ENCODE measurements at regions not wholly inside any gene's neighbourhood (a gene's known extent, or its start where the extent isn't known, plus 50 kb on each side); places are given as distances from the start of the nearest gene placed in this dataset.

GRCh38 chr6:208938-209337 lies 83.3 kb upstream of the DUSP22 start:
- DNase-seq (ENCODE audit: extremely low read depth in 1 of 2, low read depth in 1 of 2), result no peak

DNA sequence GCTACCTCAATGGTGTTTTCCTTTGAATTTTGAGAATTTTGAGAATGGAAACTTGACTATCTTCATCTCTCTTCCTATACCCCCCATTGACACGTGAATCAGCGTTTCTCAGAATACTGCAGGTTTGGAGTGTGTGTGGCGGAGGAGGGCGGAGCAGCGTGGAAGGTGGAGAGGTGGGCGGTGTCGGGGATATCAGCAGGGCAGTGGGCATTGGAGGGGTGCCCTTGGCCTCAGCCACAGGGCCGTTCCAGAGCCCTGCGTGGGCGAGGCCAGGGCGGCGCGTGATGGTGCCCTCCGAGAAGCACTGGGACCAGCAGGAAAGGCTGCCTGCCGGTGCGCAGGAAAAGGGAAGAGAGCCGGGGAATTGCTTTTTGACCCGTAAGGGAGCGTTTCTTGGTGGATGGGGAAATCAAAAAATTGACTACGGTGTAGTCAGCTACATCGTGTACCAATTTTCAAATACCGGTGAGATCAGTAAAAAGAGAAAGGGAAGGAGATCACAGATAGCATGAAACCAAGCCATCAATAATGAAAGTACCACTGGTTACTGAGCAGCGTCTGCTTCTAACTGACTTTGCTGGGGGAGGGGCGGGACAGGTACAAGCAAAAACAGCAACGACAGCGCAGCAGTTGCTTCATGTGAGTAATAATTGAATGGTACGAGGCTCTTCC lies 82.7 kb upstream of the DUSP22 start:
- no peak for DNase-seq (ENCODE audit: extremely low read depth in 1 of 2, low read depth in 1 of 2)

DNA sequence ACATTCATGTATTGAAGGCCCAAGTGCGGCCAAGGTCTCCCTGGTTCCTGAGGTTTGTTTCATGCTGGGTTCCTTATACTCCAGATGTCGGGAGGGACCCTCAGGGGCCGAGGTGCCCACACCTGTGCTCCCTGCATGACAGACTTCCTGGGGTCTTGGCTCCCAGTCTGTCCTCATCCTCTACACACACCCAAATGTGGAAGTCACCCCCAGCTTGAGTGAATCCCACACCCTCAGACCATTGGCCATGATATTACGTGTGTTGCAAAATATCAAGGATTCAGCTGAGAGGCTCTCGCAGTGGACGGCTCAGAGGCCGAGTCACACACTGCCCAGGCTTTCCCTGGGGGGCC lies 82.2 kb upstream of the DUSP22 start:
- no peak for DNase-seq (ENCODE audit: extremely low read depth in 1 of 2, low read depth in 1 of 2)

GRCh38 chr6:210778-211374 lies 81.4 kb upstream of the DUSP22 start:
- no peak for DNase-seq (ENCODE audit: extremely low read depth in 1 of 2, low read depth in 1 of 2)

- DNase-seq (ENCODE audit: extremely low read depth in 1 of 2, low read depth in 1 of 2), result no peak
Observed at GRCh38 chr6:211871-212497, 80.3 kb upstream of the DUSP22 start.

GRCh38 chr6:213284-213683 lies 79.0 kb upstream of the DUSP22 start:
- no peak for DNase-seq (ENCODE audit: extremely low read depth in 1 of 2, low read depth in 1 of 2)

GRCh38 chr6:214428-214827 lies 77.9 kb upstream of the DUSP22 start:
- no peak for DNase-seq (ENCODE audit: extremely low read depth in 1 of 2, low read depth in 1 of 2)

DNA sequence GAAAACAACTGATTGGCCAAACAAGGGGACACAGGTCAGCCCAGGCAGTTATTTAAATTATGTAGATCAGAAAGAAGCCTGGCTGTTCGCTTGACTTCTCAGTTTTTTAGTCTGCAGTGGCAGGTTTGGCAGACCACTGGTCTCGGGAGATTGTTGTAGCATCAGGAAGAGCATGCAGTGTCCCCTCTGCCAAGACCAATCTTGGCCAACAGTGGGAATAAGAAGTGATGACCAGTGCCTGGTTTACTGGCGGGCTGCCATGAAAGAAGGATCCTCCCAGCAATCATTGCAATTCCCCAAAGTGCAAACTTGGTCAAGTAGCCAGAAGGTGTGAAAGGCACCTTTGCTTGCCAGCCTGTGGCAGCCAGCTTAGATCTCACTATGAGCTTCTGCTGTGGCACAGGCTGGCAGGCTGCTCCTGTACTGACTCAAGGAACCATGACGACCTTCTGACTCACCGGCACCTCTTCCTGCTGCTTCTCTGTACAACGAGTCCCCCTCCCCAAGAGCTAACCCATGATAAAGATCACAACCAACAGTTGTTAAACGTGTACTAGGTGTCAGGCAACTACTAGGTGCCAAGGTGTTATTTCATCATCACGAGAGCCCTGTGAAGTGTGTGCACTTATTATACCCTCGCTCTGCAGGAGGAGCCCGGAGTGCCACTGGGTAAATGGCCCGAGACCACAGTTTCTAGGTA lies 76.8 kb upstream of the DUSP22 start:
- DNase-seq (ENCODE audit: extremely low read depth in 1 of 2, low read depth in 1 of 2), result peak in 1 of 2 donors; percentile 14

DNA sequence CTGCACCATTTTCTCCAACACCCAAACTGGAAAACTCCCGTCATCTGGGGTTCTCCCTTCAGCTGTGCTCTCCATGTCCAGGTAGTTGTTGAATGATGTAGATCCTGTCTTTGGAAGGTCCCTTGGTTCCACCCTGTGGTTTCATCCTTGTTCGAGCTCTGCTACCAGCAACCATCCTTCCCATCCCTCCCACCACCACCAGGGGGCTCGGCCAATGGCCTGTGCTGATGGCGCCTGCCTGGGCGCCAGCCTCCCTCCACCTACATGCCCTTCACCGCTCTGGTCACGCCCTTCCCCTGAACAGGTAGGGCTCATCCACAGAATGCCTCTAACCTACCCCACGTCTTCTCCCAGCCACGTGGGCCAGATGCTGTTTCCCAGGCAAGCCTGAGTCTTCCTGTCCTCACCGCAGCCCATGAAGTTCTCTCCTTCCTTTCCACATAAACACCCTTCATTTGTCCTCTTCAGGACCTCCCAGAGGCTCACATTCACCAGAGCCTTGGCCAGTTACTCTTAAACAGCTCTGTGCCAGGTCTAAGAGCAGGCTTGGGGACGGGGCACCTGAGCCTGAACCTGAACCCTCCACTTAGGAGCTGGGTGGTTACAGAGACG lies 75.1 kb upstream of the DUSP22 start:
- DNase-seq (ENCODE audit: extremely low read depth in 1 of 2, low read depth in 1 of 2), result no peak

DNA sequence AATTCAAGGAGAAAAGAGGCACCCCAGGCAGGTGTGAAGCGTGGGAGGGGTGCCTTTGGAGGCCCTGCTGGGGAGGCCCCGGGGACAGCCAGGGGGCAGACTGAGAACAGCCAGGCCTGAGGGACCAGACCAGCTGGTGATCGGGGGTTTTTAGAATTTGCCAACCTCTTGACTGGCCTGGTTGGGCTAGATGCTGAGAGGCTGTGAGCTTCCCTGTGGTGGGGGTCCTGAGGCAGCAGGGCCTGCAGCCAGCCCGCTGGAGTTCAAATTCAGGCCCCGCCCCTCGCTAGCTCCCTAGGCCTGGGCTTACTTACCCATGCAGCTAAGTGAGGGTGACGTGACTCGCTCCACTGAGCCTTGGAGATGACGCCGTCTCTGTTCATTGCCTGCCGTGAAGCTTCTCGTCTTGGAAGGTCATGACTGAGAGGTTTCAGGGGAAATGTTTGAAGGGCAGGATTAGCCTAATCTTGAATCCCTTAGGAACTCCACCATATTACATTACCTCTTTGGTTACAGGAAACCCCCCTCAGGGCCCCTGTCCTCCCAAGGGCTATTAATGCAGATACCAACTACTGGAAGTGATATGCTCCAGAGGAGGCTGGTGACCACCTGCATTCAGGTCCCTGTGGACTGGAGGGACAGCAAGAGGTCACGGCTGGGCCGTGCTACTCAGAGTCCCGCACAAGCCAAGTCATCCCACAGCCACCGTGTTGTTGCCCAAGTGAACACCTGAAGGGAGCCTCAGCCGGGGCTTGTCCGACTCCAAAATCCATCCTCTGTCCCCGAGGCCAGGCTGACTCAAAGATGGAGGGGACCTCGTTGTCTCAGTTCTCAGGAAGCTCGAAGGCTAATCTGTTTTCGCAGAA lies 73.9 kb upstream of the DUSP22 start:
- DNase-seq (ENCODE audit: extremely low read depth in 1 of 2, low read depth in 1 of 2), result no peak

GRCh38 chr6:219019-219570 lies 73.2 kb upstream of the DUSP22 start:
- no peak for DNase-seq (ENCODE audit: extremely low read depth in 1 of 2, low read depth in 1 of 2)

- DNase-seq (ENCODE audit: extremely low read depth in 1 of 2, low read depth in 1 of 2), result no peak
Observed at GRCh38 chr6:219641-220198, 72.6 kb upstream of the DUSP22 start.

DNA sequence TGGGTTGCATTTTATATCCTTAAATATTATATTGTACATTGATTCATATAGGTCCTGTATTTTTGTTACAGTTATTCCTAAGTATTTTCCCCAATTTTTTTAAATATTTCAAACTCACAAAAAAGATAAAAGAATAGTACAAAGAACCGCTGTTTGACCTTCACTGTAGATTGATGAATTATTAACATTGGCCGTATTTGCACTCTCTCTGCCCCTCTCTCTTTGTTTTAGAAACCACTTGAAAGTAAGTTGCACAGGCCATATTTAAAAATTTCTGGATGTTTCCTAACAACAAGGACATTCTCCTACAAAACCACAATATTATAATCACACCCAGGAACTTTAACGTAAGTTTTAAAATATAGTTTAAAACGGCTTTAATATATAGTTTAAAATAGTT lies 72.0 kb upstream of the DUSP22 start:
- DNase-seq (ENCODE audit: extremely low read depth in 1 of 2, low read depth in 1 of 2), result no peak

GRCh38 chr6:220721-221475 lies 71.4 kb upstream of the DUSP22 start:
- DNase-seq (ENCODE audit: extremely low read depth in 1 of 2, low read depth in 1 of 2), result no peak

DNA sequence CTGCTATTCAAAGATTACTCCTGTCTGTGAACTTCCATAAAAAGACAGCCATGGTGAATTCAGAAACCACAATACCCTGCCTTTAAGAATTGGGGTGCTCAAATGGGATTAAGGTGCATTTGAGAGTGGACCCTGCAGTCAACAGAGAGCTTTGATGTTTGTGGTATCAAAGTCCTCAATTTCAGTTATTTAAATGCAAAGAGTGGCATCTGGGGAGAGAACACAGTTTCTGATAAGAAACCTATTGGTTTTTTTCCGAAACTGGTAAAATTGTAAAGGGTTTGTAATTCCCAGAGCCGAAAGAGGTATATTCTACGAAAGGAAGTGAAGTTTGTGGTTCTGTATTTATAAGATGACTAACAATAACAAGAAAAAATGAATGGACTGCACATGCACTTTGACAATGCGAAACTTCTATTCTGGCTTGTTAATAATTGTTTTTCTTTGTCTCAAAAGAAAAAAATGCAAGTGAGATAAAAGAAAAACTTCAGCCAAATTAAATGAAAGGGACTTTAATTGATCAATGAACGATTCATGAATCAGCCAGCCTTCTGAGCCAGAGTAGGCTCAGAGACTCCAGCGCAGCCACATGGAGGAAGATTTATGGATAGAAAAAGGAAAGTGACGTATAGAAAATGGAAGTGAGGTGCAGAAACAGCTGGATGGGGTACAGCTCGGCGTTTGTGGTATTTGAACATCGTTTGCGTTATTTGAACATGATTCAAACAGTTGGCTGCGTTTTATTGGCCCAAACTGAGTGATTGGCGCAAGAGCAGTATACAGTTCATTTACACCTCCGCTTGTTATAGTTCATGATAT lies 70.5 kb upstream of the DUSP22 start:
- DNase-seq (ENCODE audit: extremely low read depth in 1 of 2, low read depth in 1 of 2), result no peak

DNA sequence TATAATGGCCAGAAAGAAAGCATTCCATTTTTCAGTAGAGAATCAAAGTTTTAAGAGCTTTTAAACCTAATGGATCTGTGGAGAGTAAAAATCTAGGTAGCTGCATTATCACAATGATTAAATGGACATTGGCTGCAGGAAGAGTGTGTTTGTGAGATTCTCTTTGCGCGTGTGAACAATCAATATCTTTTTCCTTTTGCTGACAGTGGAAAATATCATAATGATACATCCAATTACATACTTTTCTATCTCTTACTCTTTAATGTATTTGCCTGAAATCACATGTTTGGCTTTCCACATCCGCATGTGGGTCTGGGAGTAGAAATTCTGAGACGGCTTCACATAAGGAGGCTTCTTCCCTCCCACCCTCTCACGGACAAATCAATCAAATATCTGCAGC lies 69.8 kb upstream of the DUSP22 start:
- DNase-seq (ENCODE audit: extremely low read depth in 1 of 2, low read depth in 1 of 2), result no peak

DNA sequence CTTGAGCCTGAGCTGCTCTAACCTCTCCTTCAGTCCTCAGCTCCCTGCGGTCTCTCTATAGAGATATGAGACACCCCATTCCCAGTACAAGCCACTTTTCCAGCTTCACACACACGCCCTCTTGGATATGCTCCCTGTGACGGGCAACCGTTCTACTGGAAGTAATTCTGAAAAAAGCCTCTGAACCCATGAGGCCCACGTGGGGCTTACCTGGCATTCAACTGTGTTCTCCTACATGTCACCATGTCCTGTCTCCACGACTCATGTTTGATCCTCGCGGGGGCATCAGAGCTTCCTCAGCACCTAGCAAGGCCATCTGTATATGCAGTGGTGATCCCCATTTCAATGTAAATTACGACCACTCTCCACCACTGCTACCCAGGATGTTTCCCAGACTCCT lies 69.2 kb upstream of the DUSP22 start:
- no peak for DNase-seq (ENCODE audit: extremely low read depth in 1 of 2, low read depth in 1 of 2)

GRCh38 chr6:223763-224162 lies 68.5 kb upstream of the DUSP22 start:
- DNase-seq (ENCODE audit: extremely low read depth in 1 of 2, low read depth in 1 of 2), result no peak
